Smooth muscle cell (in vitro differentiated cells): ENCODE measurements at regions not wholly inside any gene's neighbourhood (a gene's known extent, or its start where the extent isn't known, plus 50 kb on each side); places are given as distances from the start of the nearest gene placed in this dataset.

ENCODE experiments used
- DNase-seq: peaks from one replicate; lab custom pipeline; 2025; ENCODE audit not compliant: unreplicated experiment; lab: John Stamatoyannopoulos, UW
- H2AFZ ChIP-seq: fragments of 200-600 bp; sonication (generic); 2 replicates; pipeline ENCODE4 v1.6.0; 2016; ENCODE audit warnings: antibody characterized with exemption, low read depth, mild to moderate bottlenecking
- H3F3A ChIP-seq: fragments of 200-600 bp; sonication (generic); 2 replicates; pipeline ENCODE4 v1.6.0; 2017; ENCODE audit warnings: antibody characterized with exemption, low read depth
- H3K27ac ChIP-seq: fragments of 200-600 bp; sonication (generic); 2 replicates; pipeline ENCODE4 v1.5.1; 2016; ENCODE audit warnings: low read depth, mild to moderate bottlenecking
- H3K27me3 ChIP-seq: fragments of 200-600 bp; sonication (generic); 2 replicates; pipeline ENCODE4 v1.6.1; 2016; ENCODE audit warnings: low read depth, mild to moderate bottlenecking
- H3K36me3 ChIP-seq: fragments of 200-600 bp; sonication (generic); 2 replicates; pipeline ENCODE4 v1.5.1; 2016; ENCODE audit warnings: low read depth
- H3K4me1 ChIP-seq: fragments of 200-600 bp; sonication (generic); 2 replicates; pipeline ENCODE4 v1.5.1; 2016; ENCODE audit warnings: low read depth
- H3K4me2 ChIP-seq: fragments of 200-600 bp; sonication (generic); 2 replicates; pipeline ENCODE4 v1.6.0; 2016; ENCODE audit warnings: mild to moderate bottlenecking
- H3K4me3 ChIP-seq: fragments of 200-600 bp; sonication (generic); 2 replicates; pipeline ENCODE4 v1.5.1; 2016; ENCODE audit warnings: mild to moderate bottlenecking
- H3K79me2 ChIP-seq: fragments of 200-600 bp; sonication (generic); 2 replicates; pipeline ENCODE4 v1.6.0; 2016; ENCODE audit warnings: low read depth, mild to moderate bottlenecking
- H3K9ac ChIP-seq: fragments of 200-600 bp; sonication (generic); 2 replicates; pipeline ENCODE4 v1.6.0; 2016; ENCODE audit warnings: low read depth
- H3K9me3 ChIP-seq: fragments of 200-600 bp; sonication (generic); replicated peaks from 2 replicates; pipeline ENCODE4 v1.5.1; 2016; ENCODE audit warnings: low read depth
- H4K20me1 ChIP-seq: fragments of 200-600 bp; sonication (generic); 2 replicates; pipeline ENCODE4 v1.6.0; 2016; ENCODE audit warnings: low read depth
- CTCF ChIP-seq: fragments of 200-600 bp; sonication (generic); IDR thresholded peaks from 2 replicates; pipeline ENCODE4 v1.5.1; 2017; ENCODE audit warnings: borderline replicate concordance, mild to moderate bottlenecking, antibody characterized with exemption; ENCODE audit not compliant: insufficient read depth, poor library complexity, severe bottlenecking
- WGBS: methylation state at CpG from one replicate; pipeline ENCODE4 v1.1.7; 2016; ENCODE audit warnings: low lambda C conversion rate; 5-methylcytosine and 5-hydroxymethylcytosine counted together

GRCh38 chrX:124230655-124231450 is 101.6 kb upstream of the TEX13D start:
- Histone ChIP-seq H3K9ac (no peak overlapping the region), H3K27ac (no peak overlapping the region), H3K27me3 (no peaks in the 10 kb centered on the region), H3K4me2 (no peak overlapping the region), H3K79me2 (no peaks in the 10 kb centered on the region), H3K4me3 (no peak overlapping the region), H3F3A (no peaks in the 10 kb centered on the region), H3K9me3 (no peaks in the 10 kb centered on the region), H3K36me3 (no peaks in the 10 kb centered on the region), H4K20me1 (no peaks in the 10 kb centered on the region), H3K4me1 (peaks cover 10% of the 10 kb centered on the region), H2AFZ (no peak overlapping the region)
- no peak for TF ChIP-seq CTCF
- WGBS, result 69% methylated on average over 10 of the region's 10 CpGs
- no peak for DNase-seq

DNA sequence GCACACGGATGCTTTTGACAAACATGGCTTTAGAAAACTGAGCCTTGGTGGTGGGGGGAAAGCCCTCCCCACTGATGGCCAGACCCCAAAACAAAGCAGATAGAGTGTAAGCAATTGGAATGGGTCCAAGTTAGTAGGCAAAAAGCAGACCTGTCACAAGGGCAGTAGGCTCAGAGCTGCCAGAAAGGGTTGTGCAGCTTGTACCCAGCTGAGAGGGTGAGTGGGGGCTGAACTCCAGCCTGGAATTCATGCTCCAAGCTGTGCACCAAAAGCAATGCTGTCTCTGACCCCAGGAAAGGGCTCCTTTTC is 101.1 kb upstream of the TEX13D start:
- Histone ChIP-seq H3K27ac (no peak overlapping the region), H3K79me2 (no peaks in the 10 kb centered on the region), H3K4me1 (peaks cover 10% of the 10 kb centered on the region), H3K4me3 (no peak overlapping the region), H3F3A (no peaks in the 10 kb centered on the region), H3K27me3 (no peaks in the 10 kb centered on the region), H3K36me3 (no peaks in the 10 kb centered on the region), H3K4me2 (no peak overlapping the region), H3K9me3 (no peaks in the 10 kb centered on the region), H3K9ac (no peak overlapping the region), H4K20me1 (no peaks in the 10 kb centered on the region), H2AFZ (no peak overlapping the region)
- DNase-seq, result no peak
- 47% methylated on average over 1 of the region's 1 CpG for WGBS
- TF ChIP-seq CTCF, result no peak

- no peak for DNase-seq
- no peaks in the 10 kb centered on the region for H3K79me2 ChIP-seq
- no peak overlapping the region for H3K27ac ChIP-seq
- H4K20me1 ChIP-seq, result no peaks in the 10 kb centered on the region
- no peaks in the 10 kb centered on the region for H3F3A ChIP-seq
- no peak overlapping the region for H2AFZ ChIP-seq
- H3K36me3 ChIP-seq, result no peaks in the 10 kb centered on the region
- H3K4me2 ChIP-seq, result no peak overlapping the region
- no peak for TF ChIP-seq CTCF
- no peak overlapping the region for H3K9ac ChIP-seq
- H3K9me3 ChIP-seq, result no peaks in the 10 kb centered on the region
- no peak overlapping the region for H3K4me3 ChIP-seq
- 56% methylated on average over 3 of the region's 3 CpGs for WGBS
- H3K4me1 ChIP-seq, result peaks cover 10% of the 10 kb centered on the region
- H3K27me3 ChIP-seq, result no peaks in the 10 kb centered on the region
Measured at GRCh38 chrX:124232523-124233201, 99.8 kb upstream of the TEX13D start.

DNA sequence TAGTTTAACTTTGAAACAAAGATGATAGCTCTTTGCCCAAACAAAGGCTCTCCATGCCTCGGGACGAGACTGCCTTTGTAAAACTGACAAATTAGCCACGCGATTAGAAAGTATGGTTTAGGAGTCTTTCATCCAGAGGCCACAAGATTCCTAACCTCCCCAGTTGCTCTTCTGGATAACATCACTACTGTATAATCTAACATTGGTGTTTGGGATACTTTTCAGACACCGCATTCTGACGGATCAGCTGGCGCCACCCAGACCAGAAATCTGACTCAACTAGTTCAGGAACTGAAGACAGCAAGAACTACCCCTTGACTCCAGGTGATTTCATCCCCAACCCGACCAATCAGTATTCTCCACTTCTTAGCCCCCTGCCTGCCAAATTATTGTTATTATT is 98.1 kb upstream of the TEX13D start:
- H3K9ac ChIP-seq, result no peak overlapping the region
- no peaks in the 10 kb centered on the region for H4K20me1 ChIP-seq
- H2AFZ ChIP-seq, result no peak overlapping the region
- H3K4me3 ChIP-seq, result no peak overlapping the region
- H3K4me1 ChIP-seq, result peaks cover 10% of the 10 kb centered on the region
- TF ChIP-seq CTCF, result no peak
- H3K9me3 ChIP-seq, result no peaks in the 10 kb centered on the region
- H3K27ac ChIP-seq, result peak overlapping the region; percentile 35
- H3K36me3 ChIP-seq, result no peaks in the 10 kb centered on the region
- 59% methylated on average over 8 of the region's 8 CpGs for WGBS
- H3K27me3 ChIP-seq, result no peaks in the 10 kb centered on the region
- peak overlapping the region; percentile 26 for H3K4me2 ChIP-seq
- DNase-seq, result no peak
- no peaks in the 10 kb centered on the region for H3F3A ChIP-seq
- no peaks in the 10 kb centered on the region for H3K79me2 ChIP-seq
